ENCODE measurements at regions not wholly inside any gene's neighbourhood (a gene's known extent, or its start where the extent isn't known, plus 50 kb on each side); places are given as distances from the start of the nearest gene placed in this dataset.

GRCh38 chr3:78344918-78345317 is 1305.0 kb downstream of the ROBO2 start:
- no peak for DNase-seq

- no peak for DNase-seq
These were observed 1307.3 kb downstream of the ROBO2 start for GRCh38 chr3:78347176-78347575.

GRCh38 chr3:78348664-78349063 is 1308.8 kb downstream of the ROBO2 start:
- DNase-seq = no peak

- no peak for DNase-seq
These were observed 1309.7 kb downstream of the ROBO2 start for GRCh38 chr3:78349571-78349970.

- no peak for DNase-seq
These were observed 1311.4 kb downstream of the ROBO2 start for GRCh38 chr3:78351334-78351733.

- DNase-seq = no peak
These were observed 1313.3 kb downstream of the ROBO2 start for GRCh38 chr3:78353231-78353630.

- no peak for DNase-seq
These were observed 1321.0 kb downstream of the ROBO2 start for GRCh38 chr3:78360849-78361248.

GRCh38 chr3:78368636-78369345 is 1328.9 kb downstream of the ROBO2 start:
- no peak for DNase-seq

GRCh38 chr3:78390221-78390620 is 1350.3 kb downstream of the ROBO2 start:
- DNase-seq = no peak

- no peak for DNase-seq
These were observed 1358.5 kb downstream of the ROBO2 start for GRCh38 chr3:78398401-78398800.

GRCh38 chr3:78402720-78403119 is 1362.8 kb downstream of the ROBO2 start:
- DNase-seq = no peak

- no peak for DNase-seq
These were observed 1362.1 kb downstream of the ROBO1 start for GRCh38 chr3:78405745-78406144.

- DNase-seq = no peak
These were observed 1361.4 kb downstream of the ROBO1 start for GRCh38 chr3:78406396-78406795.

GRCh38 chr3:78410077-78410476 is 1357.7 kb downstream of the ROBO1 start:
- no peak for DNase-seq

GRCh38 chr3:78414261-78414660 is 1353.5 kb downstream of the ROBO1 start:
- no peak for DNase-seq

- no peak for DNase-seq
These were observed 1347.2 kb downstream of the ROBO1 start for GRCh38 chr3:78420611-78421010.

GRCh38 chr3:78421247-78421966 is 1346.4 kb downstream of the ROBO1 start:
- no peak for DNase-seq

- no peak for DNase-seq
These were observed 1343.1 kb downstream of the ROBO1 start for GRCh38 chr3:78424656-78425055.

GRCh38 chr3:78426454-78426853 is 1341.3 kb downstream of the ROBO1 start:
- DNase-seq = no peak

GRCh38 chr3:78427303-78427702 is 1340.5 kb downstream of the ROBO1 start:
- no peak for DNase-seq

GRCh38 chr3:78430741-78431140 is 1337.1 kb downstream of the ROBO1 start:
- no peak for DNase-seq

GRCh38 chr3:78434801-78435200 is 1333.0 kb downstream of the ROBO1 start:
- DNase-seq = no peak

- DNase-seq = no peak
These were observed 1312.6 kb downstream of the ROBO1 start for GRCh38 chr3:78455166-78455565.

GRCh38 chr3:78455712-78456433 is 1311.9 kb downstream of the ROBO1 start:
- DNase-seq = no peak

All from hematopoietic multipotent progenitor cell treated with erythropoietin and hydrocortisone succinate and interleukin-3 and kit ligand, for 4 days (in vitro differentiated cells).